Transverse colon (tissue), 4 donors: ENCODE measurements at regions not wholly inside any gene's neighbourhood (a gene's known extent, or its start where the extent isn't known, plus 50 kb on each side); places are given as distances from the start of the nearest gene placed in this dataset.

Experiments
- DNase-seq: peaks from one replicate; pipeline ENCODE4 v3.0.0-alpha.2; 2019
- H3K27ac ChIP-seq, 4 donors: fragments of 200-600 bp; sonication (generic); 2 replicates each; pipeline ENCODE4 v1.5.1; 2016 to 2018; ENCODE audit warnings: inconsistent platforms in 4 of 4
- H3K27me3 ChIP-seq: fragments of 200-600 bp; sonication (generic); 2 replicates; pipeline ENCODE4 v1.5.1; 2017; ENCODE audit warnings: inconsistent platforms
- H3K36me3 ChIP-seq, 4 donors: fragments of 200-600 bp; sonication (generic); 2 replicates each; pipeline ENCODE4 v1.5.1; 2017 to 2019; ENCODE audit warnings: inconsistent platforms in 4 of 4
- H3K4me1 ChIP-seq, 4 donors: fragments of 200-600 bp; sonication (generic); 2 replicates each; pipeline ENCODE4 v1.5.1; 2017 to 2020; ENCODE audit warnings: inconsistent platforms in 4 of 4
- H3K4me3 ChIP-seq, 4 donors: fragments of 200-600 bp; sonication (generic); 1 replicate in 1 of 4; 2 replicates in 3 of 4; pipeline versions ENCODE4 v1.5.1 to v1.6.1; 2017 to 2019; ENCODE audit warnings: inconsistent platforms in 4 of 4
- H3K9me3 ChIP-seq, 2 donors: fragments of 200-600 bp; sonication (generic); 2 replicates each; pipeline ENCODE4 v1.5.1; 2017 to 2019; ENCODE audit warnings: inconsistent platforms in 2 of 2
- EP300 ChIP-seq: sonication (generic); formaldehyde crosslinking; IDR thresholded peaks from one replicate; pipeline ENCODE4 v1.6.1; 2017; ENCODE audit warnings: antibody characterized with exemption, low read depth
- POLR2A ChIP-seq: fragments of 450-650 bp; IDR thresholded peaks from one replicate; pipeline ENCODE4 v1.6.1; 2016; ENCODE audit warnings: antibody characterized with exemption, mild to moderate bottlenecking, moderate library complexity
- POLR2AphosphoS5 ChIP-seq, 3 donors: sonication (generic); formaldehyde crosslinking; IDR thresholded peaks; one replicate each; pipeline ENCODE4 v1.6.1; 2016; ENCODE audit warnings: antibody characterized with exemption in 3 of 3
- WGBS, 2 donors: methylation state at CpG; one replicate each; pipeline ENCODE4 v1.1.5; 2018; ENCODE audit warnings: low coverage in 1 of 2; 5-methylcytosine and 5-hydroxymethylcytosine counted together
- in situ Hi-C, 4 donors: fragments of 200-750 bp; cut with MboI; loops; one replicate each; pipeline versions ENCODE4 v1.15.0 to v1.15.1; 2017; ENCODE audit warnings: low sequenced_read_pairs in 3 of 4, low pct_ligation_motif_present in 1 of 4, low pct_unique_long_range_greater_than_20kb in 1 of 4
- intact Hi-C: fragments of 100-400 bp; cut with DNase I; formaldehyde crosslinking; loops from one replicate; pipeline ENCODE4 v1.15.1; 2023; ENCODE audit warnings: low total_unique reads
- TF ChIP-seq, protein P1 (sequence below), 5 experiments: fragments of 200-600 bp in 3 of 5; fragments of 450-650 bp in 2 of 5; sonication (generic) in 3 of 5; IDR thresholded peaks; 1 replicate in 2 of 5; 2 replicates in 3 of 5; pipeline ENCODE4 v1.5.1; 2016 to 2017; ENCODE audit warnings: antibody characterized with exemption in 5 of 5, inconsistent platforms in 3 of 5, mild to moderate bottlenecking in 2 of 5, moderate library complexity in 1 of 5

DNA sequence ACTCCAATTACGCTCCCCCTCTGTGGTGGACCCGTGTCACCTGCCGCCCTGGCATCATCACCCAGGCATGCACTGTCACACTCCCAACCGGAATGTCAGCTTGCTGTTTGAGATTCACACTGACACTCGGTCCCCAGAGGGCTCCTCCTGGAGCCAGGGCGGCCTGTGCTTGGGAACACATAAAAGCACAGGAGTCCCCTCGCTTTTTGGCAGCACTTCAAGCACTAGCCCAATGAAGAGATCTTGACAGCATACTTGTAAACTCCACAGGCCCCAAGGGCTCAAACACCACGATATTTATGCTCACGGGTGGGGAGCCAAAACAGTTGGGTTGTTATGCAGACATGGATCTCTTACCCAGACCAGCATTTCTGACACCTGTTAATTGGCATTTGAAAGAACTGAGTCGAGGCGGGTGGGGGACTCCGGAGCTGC is 90.8 kb upstream of the EGFLAM start:
- no peaks in the 10 kb centered on the region for H3K4me1 ChIP-seq
- in situ Hi-C loops = no loop called here
- intact Hi-C loops = no loop called here
- no peaks in the 10 kb centered on the region for H3K36me3 ChIP-seq
- no peaks in the 10 kb centered on the region for H3K27me3 ChIP-seq
- no peak overlapping the region for H3K27ac ChIP-seq
- WGBS, 2 donors = 60 to 90% methylated on average over 2 to 12 of the region's 12 CpGs
- no peak for DNase-seq
- TF ChIP-seq POLR2A (no peak), EP300 (no peak), POLR2AphosphoS5 (IDR thresholded peaks at IDR 0.05) (no peak)
- TF ChIP-seq, protein P1, sequence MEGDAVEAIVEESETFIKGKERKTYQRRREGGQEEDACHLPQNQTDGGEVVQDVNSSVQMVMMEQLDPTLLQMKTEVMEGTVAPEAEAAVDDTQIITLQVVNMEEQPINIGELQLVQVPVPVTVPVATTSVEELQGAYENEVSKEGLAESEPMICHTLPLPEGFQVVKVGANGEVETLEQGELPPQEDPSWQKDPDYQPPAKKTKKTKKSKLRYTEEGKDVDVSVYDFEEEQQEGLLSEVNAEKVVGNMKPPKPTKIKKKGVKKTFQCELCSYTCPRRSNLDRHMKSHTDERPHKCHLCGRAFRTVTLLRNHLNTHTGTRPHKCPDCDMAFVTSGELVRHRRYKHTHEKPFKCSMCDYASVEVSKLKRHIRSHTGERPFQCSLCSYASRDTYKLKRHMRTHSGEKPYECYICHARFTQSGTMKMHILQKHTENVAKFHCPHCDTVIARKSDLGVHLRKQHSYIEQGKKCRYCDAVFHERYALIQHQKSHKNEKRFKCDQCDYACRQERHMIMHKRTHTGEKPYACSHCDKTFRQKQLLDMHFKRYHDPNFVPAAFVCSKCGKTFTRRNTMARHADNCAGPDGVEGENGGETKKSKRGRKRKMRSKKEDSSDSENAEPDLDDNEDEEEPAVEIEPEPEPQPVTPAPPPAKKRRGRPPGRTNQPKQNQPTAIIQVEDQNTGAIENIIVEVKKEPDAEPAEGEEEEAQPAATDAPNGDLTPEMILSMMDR (IDR thresholded peaks at IDR 0.05) = no peak
- H3K4me3 ChIP-seq = no peak overlapping the region
- no peaks in the 10 kb centered on the region for H3K9me3 ChIP-seq

DNA sequence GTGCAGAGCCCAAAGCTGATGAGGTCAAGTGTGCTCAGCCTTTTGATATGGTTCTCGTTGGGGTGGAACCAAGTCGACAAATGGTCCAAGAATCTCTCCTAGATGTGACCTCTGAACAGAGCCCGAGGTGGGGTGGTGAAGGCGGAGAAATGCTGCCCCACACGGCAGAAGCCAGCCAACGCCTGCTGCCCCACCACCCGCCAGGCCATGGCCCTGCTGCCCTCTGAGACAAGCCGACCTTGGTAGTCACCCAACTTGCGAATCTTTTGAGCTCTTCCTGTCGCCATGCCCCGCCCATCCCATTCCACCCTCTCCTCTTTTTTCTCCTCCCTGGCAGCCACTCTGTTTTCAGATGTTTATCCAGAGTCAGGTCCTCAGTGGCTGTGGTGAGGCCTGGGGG is 91.5 kb upstream of the EGFLAM start:
- H3K27ac ChIP-seq = no peak overlapping the region
- no peaks in the 10 kb centered on the region for H3K4me1 ChIP-seq
- in situ Hi-C loops = no loop called here
- DNase-seq = no peak
- intact Hi-C loops = no loop called here
- H3K9me3 ChIP-seq = no peaks in the 10 kb centered on the region
- no peaks in the 10 kb centered on the region for H3K27me3 ChIP-seq
- TF ChIP-seq POLR2AphosphoS5 (IDR thresholded peaks at IDR 0.05) (no peak), EP300 (no peak), POLR2A (no peak)
- TF ChIP-seq, protein P1 (IDR thresholded peaks at IDR 0.05) = no peak
- H3K4me3 ChIP-seq = no peak overlapping the region
- WGBS, 2 donors = 93% methylated on average over 11 of the region's 11 CpGs; no CpG with 5 or more reads in 1 of the 2 donors
- no peaks in the 10 kb centered on the region for H3K36me3 ChIP-seq

DNA sequence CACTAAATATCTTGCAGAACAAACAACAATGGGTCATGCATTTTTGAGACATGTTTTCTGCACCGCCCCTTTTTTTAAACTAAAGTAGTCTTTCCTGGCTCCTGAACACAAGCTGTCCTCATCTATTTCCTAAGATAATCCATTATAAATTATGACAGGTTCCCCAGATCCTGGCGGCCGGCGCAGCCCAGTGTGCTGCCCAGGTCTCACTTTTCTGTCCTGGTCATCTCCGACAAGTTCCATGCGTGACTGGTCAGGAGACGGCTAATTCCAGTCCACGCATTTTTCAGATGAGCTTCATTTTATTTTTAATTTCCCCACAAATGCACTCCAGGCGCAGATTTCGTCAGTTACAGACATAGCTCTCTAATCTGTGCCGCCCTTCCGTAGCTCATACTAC is 92.9 kb upstream of the EGFLAM start:
- no peaks in the 10 kb centered on the region for H3K27me3 ChIP-seq
- no peak overlapping the region for H3K4me3 ChIP-seq
- TF ChIP-seq EP300 = no peak
- no peak for TF ChIP-seq POLR2A
- TF ChIP-seq, protein P1 (IDR thresholded peaks at IDR 0.05) = no peak
- TF ChIP-seq POLR2AphosphoS5 (IDR thresholded peaks at IDR 0.05) = no peak
- no peak for DNase-seq
- no peaks in the 10 kb centered on the region for H3K36me3 ChIP-seq
- intact Hi-C loops = no loop called here
- no peaks in the 10 kb centered on the region for H3K9me3 ChIP-seq
- in situ Hi-C loops = no loop called here
- H3K27ac ChIP-seq = no peak overlapping the region
- H3K4me1 ChIP-seq = no peaks in the 10 kb centered on the region
- WGBS, 2 donors = 96 to 97% methylated on average over 12 of the region's 12 CpGs

DNA sequence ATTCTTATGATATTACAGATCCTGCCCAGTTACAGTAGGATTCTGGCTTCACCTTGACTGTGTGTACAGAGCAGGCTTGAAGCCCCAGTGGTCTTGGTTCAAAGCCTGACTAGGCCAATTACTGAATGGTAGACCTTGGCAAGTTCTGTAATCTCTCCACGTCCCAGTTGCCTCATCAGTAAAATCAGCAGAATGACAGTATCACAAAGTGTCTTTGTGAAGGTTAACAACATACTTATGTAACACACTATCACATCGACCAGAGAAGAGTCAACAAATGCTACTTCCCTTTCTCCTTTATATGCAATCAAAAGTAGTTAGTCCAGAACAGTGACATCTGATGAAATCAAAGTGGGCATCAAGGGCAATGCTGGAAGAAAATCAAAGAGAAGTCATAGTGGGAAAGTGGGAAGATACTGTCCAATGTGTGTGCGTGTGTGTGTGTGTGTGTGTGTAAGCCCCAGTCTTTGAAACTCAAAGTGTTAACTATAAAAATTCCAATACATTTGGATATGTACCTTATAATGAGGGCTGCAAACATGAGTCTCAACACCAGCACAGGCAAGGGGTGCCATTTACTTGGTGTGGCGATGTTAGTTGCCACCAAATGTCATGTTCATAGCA is 93.5 kb upstream of the EGFLAM start:
- no peak for TF ChIP-seq POLR2A
- TF ChIP-seq, protein P1 (IDR thresholded peaks at IDR 0.05) = no peak
- TF ChIP-seq EP300 = no peak
- TF ChIP-seq POLR2AphosphoS5 (IDR thresholded peaks at IDR 0.05) = no peak
- Histone ChIP-seq H3K36me3 (no peaks in the 10 kb centered on the region), H3K9me3 (no peaks in the 10 kb centered on the region), H3K27ac (no peak overlapping the region), H3K4me1 (no peaks in the 10 kb centered on the region), H3K27me3 (no peaks in the 10 kb centered on the region), H3K4me3 (no peak overlapping the region)
- in situ Hi-C loops (no loop called here), intact Hi-C loops (no loop called here)
- no peak for DNase-seq
- 34 to 61% methylated on average over 4 of the region's 4 CpGs for WGBS, 2 donors
